Neural progenitor cell (in vitro differentiated cells): ENCODE measurements at regions not wholly inside any gene's neighbourhood (a gene's known extent, or its start where the extent isn't known, plus 50 kb on each side); places are given as distances from the start of the nearest gene placed in this dataset.

Experiments
- DNase-seq: peaks from one replicate; pipeline ENCODE4 v3.0.0-alpha.2; 2016; ENCODE audit warnings: low spot score
- H2AFZ ChIP-seq: fragments of 200-600 bp; sonication (generic); replicated peaks from 2 replicates; pipeline ENCODE4 v1.6.1; 2016; ENCODE audit warnings: antibody characterized with exemption
- H3F3A ChIP-seq: fragments of 200-600 bp; sonication (generic); 2 replicates; pipeline ENCODE4 v1.6.1; 2016; ENCODE audit warnings: antibody characterized with exemption, low read depth
- H3K27ac ChIP-seq: fragments of 200-600 bp; sonication (generic); 2 replicates; pipeline ENCODE4 v1.5.1; 2016; ENCODE audit warnings: mild to moderate bottlenecking
- H3K27me3 ChIP-seq: fragments of 200-600 bp; sonication (generic); 2 replicates; pipeline ENCODE4 v1.6.1; 2016; ENCODE audit warnings: mild to moderate bottlenecking, moderate library complexity
- H3K36me3 ChIP-seq: fragments of 200-600 bp; sonication (generic); 2 replicates; pipeline ENCODE4 v1.5.1; 2016
- H3K4me1 ChIP-seq: fragments of 200-600 bp; sonication (generic); 2 replicates; pipeline ENCODE4 v1.6.1; 2016; ENCODE audit warnings: mixed run types
- H3K4me2 ChIP-seq: fragments of 200-600 bp; sonication (generic); 2 replicates; pipeline ENCODE4 v1.6.1; 2016
- H3K4me3 ChIP-seq: fragments of 200-600 bp; sonication (generic); 2 replicates; pipeline ENCODE4 v1.5.1; 2016
- H3K79me2 ChIP-seq: fragments of 200-600 bp; sonication (generic); 2 replicates; pipeline ENCODE4 v1.6.1; 2016; ENCODE audit warnings: low read depth
- H3K9ac ChIP-seq: fragments of 200-600 bp; sonication (generic); 2 replicates; pipeline ENCODE4 v1.6.1; 2016
- H3K9me3 ChIP-seq: fragments of 200-600 bp; sonication (generic); 2 replicates; pipeline ENCODE4 v1.5.1; 2016; ENCODE audit warnings: low read depth
- H4K20me1 ChIP-seq: fragments of 200-600 bp; sonication (generic); 2 replicates; pipeline ENCODE4 v1.6.1; 2016; ENCODE audit warnings: low read depth
- H3K27ac Mint-ChIP-seq: 3 replicates; pipeline ENCODE4 v1.8.0; 2021; ENCODE audit warnings: mixed read lengths
- H3K27me3 Mint-ChIP-seq: 2 replicates; pipeline ENCODE4 v1.8.0; 2022; ENCODE audit warnings: low read depth, mild to moderate bottlenecking, inconsistent platforms, moderate library complexity, mixed read lengths; ENCODE audit not compliant: insufficient read depth
- H3K36me3 Mint-ChIP-seq: 3 replicates; pipeline ENCODE4 v1.8.0; 2021; ENCODE audit warnings: mixed read lengths
- H3K4me1 Mint-ChIP-seq: 3 replicates; pipeline ENCODE4 v1.8.0; 2021; ENCODE audit warnings: mixed read lengths
- H3K4me3 Mint-ChIP-seq: 3 replicates; pipeline ENCODE4 v1.8.0; 2021; ENCODE audit warnings: mild to moderate bottlenecking, moderate library complexity, mixed read lengths
- H3K9me3 Mint-ChIP-seq: 3 replicates; pipeline ENCODE4 v1.8.0; 2020; ENCODE audit warnings: mixed read lengths
- EZH2 ChIP-seq: fragments of 200-600 bp; sonication (generic); IDR thresholded peaks from 2 replicates; pipeline ENCODE4 v1.6.1; 2017; ENCODE audit warnings: antibody characterized with exemption, mild to moderate bottlenecking, moderate library complexity
- EZH2phosphoT487 ChIP-seq: fragments of 200-600 bp; sonication (generic); IDR thresholded peaks from 2 replicates; pipeline ENCODE4 v1.6.1; 2017; ENCODE audit warnings: antibody characterized with exemption
- TF ChIP-seq, protein P1 (sequence below): fragments of 200-600 bp; sonication (generic); IDR thresholded peaks from 2 replicates; pipeline ENCODE4 v1.5.1; 2017; ENCODE audit warnings: antibody characterized with exemption, mild to moderate bottlenecking

GRCh38 chr14:101460521-101460920 lies 100.8 kb upstream of the DIO3 start:
- TF ChIP-seq, protein P1, sequence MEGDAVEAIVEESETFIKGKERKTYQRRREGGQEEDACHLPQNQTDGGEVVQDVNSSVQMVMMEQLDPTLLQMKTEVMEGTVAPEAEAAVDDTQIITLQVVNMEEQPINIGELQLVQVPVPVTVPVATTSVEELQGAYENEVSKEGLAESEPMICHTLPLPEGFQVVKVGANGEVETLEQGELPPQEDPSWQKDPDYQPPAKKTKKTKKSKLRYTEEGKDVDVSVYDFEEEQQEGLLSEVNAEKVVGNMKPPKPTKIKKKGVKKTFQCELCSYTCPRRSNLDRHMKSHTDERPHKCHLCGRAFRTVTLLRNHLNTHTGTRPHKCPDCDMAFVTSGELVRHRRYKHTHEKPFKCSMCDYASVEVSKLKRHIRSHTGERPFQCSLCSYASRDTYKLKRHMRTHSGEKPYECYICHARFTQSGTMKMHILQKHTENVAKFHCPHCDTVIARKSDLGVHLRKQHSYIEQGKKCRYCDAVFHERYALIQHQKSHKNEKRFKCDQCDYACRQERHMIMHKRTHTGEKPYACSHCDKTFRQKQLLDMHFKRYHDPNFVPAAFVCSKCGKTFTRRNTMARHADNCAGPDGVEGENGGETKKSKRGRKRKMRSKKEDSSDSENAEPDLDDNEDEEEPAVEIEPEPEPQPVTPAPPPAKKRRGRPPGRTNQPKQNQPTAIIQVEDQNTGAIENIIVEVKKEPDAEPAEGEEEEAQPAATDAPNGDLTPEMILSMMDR: no peak
- no peak for TF ChIP-seq EZH2
- no peak for TF ChIP-seq EZH2phosphoT487
- H3K27ac Mint-ChIP-seq: no peak overlapping the region
- Histone ChIP-seq H3K79me2 (no peaks in the 10 kb centered on the region), H3K36me3 (no peaks in the 10 kb centered on the region), H3K4me1 (peaks cover 29% of the 10 kb centered on the region), H2AFZ (no peak overlapping the region), H4K20me1 (peaks cover 40% of the 10 kb centered on the region), H3K27ac (no peak overlapping the region), H3K4me3 (no peak overlapping the region), H3K4me2 (no peak overlapping the region), H3K9me3 (no peaks in the 10 kb centered on the region), H3K9ac (no peak overlapping the region), H3F3A (peaks cover 39% of the 10 kb centered on the region), H3K27me3 (peaks cover 95% of the 10 kb centered on the region)
- peaks cover 23% of the 10 kb centered on the region for H3K4me1 Mint-ChIP-seq
- H3K27me3 Mint-ChIP-seq: peaks cover 27% of the 10 kb centered on the region
- DNase-seq: no peak
- no peaks in the 10 kb centered on the region for H3K9me3 Mint-ChIP-seq
- no peak overlapping the region for H3K4me3 Mint-ChIP-seq
- no peaks in the 10 kb centered on the region for H3K36me3 Mint-ChIP-seq

DNA sequence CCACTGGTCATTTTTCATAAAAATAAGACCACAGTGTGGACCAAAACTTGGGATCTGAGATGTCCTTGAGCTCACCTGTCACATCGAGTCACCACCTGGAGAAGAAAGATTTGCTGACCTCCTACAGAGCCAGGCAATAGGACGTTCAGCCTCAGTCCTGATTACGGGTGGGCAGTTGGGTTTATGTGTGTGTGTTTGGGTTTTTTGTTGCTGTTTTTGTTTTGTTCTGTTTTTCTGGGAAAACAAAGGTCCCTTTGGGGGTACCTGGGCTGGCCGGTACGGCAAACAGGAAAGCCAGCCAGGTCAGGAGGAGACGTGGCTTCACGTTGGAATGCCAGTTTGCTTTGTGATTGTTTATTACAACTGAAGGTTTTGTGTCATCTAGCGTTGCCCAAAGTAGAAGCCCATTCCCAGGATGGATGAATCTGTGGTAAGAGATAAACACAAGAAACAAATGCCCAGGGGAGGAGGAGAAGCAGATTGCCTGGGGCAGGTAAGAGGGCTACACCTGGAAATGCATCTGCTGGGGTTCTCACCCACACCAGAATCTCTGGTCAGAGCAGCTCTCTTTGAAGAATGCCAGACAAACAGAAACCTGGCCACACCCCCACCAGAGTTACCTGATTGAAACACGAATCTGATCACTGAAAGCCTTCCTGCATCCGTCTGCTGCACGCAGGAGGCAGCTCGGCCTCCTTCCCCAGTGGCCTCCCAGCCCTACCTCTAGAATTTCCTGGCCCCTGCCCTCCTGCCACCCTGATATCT lies 100.1 kb upstream of the DIO3 start:
- Mint-ChIP-seq H3K36me3 (no peaks in the 10 kb centered on the region), H3K9me3 (no peaks in the 10 kb centered on the region), H3K27me3 (peaks cover 25% of the 10 kb centered on the region), H3K4me3 (no peak overlapping the region), H3K27ac (no peak overlapping the region), H3K4me1 (peaks cover 21% of the 10 kb centered on the region)
- Histone ChIP-seq H3F3A (peaks cover 32% of the 10 kb centered on the region), H4K20me1 (peaks cover 34% of the 10 kb centered on the region), H3K27ac (no peak overlapping the region), H3K4me2 (no peak overlapping the region), H3K9me3 (no peaks in the 10 kb centered on the region), H2AFZ (no peak overlapping the region), H3K9ac (no peak overlapping the region), H3K79me2 (no peaks in the 10 kb centered on the region), H3K36me3 (no peaks in the 10 kb centered on the region), H3K4me1 (peaks cover 25% of the 10 kb centered on the region), H3K27me3 (peaks cover 89% of the 10 kb centered on the region), H3K4me3 (no peak overlapping the region)
- no peak for DNase-seq
- TF ChIP-seq EZH2phosphoT487: no peak

DNA sequence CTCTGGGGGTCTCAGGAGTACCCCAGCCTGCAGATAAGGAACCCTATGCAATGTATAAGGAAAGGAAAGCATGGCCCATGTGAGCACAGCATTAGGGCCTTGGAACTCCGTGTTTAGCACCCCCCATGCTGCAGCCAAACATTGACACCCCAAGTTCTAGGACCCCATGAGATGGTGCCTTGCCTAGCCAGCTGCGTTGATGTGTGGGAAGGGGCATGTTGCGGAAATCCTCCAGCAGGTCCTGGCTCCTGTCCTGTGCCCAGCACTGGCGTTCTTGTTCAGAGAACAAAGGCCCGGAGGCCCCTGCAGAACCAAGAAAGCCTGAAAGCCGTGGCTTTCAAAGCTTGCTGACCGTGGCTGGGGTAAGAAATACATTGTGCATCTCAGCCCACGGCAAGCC lies 99.4 kb upstream of the DIO3 start:
- no peak for DNase-seq
- peaks cover 81% of the 10 kb centered on the region for H3K27me3 ChIP-seq
- no peak overlapping the region for H3K27ac Mint-ChIP-seq

More for the DNA sequence above, 99.4 kb upstream of the DIO3 start:
- Histone ChIP-seq H3F3A (peaks cover 25% of the 10 kb centered on the region), H3K9me3 (no peaks in the 10 kb centered on the region), H3K27ac (no peak overlapping the region), H3K36me3 (no peaks in the 10 kb centered on the region), H3K79me2 (no peaks in the 10 kb centered on the region), H3K4me3 (no peak overlapping the region), H4K20me1 (peaks cover 27% of the 10 kb centered on the region), H3K4me1 (peaks cover 18% of the 10 kb centered on the region), H3K9ac (no peak overlapping the region), H2AFZ (no peak overlapping the region), H3K4me2 (no peak overlapping the region)
- Mint-ChIP-seq H3K36me3 (no peaks in the 10 kb centered on the region), H3K9me3 (peaks cover 3% of the 10 kb centered on the region), H3K4me1 (peaks cover 14% of the 10 kb centered on the region), H3K27me3 (peaks cover 20% of the 10 kb centered on the region), H3K4me3 (no peak overlapping the region)
- TF ChIP-seq, protein P1: no peak
- no peak for TF ChIP-seq EZH2
- TF ChIP-seq EZH2phosphoT487: no peak
